Natural killer cell treated with Interleukin-12 subunit alpha and Interleukin-12 subunit beta and Interleukin-15 and Interleukin-18, amount 100 ng/mL, for 72 hours (primary cell): ENCODE measurements at regions not wholly inside any gene's neighbourhood (a gene's known extent, or its start where the extent isn't known, plus 50 kb on each side); places are given as distances from the start of the nearest gene placed in this dataset.
"Not testable (repeated sequence)": the region's sequence is repeated elsewhere in the genome, so short reads cannot be mapped to it uniquely, and the experiment has no call there.

Source experiments
- ATAC-seq, 2 donors: fragments of 150-1000 bp; cut with Tn5 transposase in 1 of 2; sonication (Bioruptor Pico), chemical (Tn5 transposase) in 1 of 2; 2 replicates each; pipeline ENCODE4 v1.10.0; 2021
- DNase-seq: peaks from one replicate; pipeline ENCODE4 v3.0.0; 2022; ENCODE audit warnings: low spot score
- H3K27ac Mint-ChIP-seq, 2 donors: 1 replicate in 1 of 2; 2 replicates in 1 of 2; pipeline ENCODE4 v1.8.0; 2022; ENCODE audit warnings: mixed read lengths in 2 of 2, mild to moderate bottlenecking in 1 of 2, moderate library complexity in 1 of 2
- H3K27me3 Mint-ChIP-seq, 2 donors: 1 replicate in 1 of 2; 2 replicates in 1 of 2; pipeline ENCODE4 v1.8.0; 2022; ENCODE audit warnings: mixed read lengths in 2 of 2
- H3K36me3 Mint-ChIP-seq: one replicate; pipeline ENCODE4 v1.8.0; 2022; ENCODE audit warnings: mixed read lengths
- H3K4me1 Mint-ChIP-seq, 2 donors: 1 replicate in 1 of 2; 2 replicates in 1 of 2; pipeline ENCODE4 v1.8.0; 2022; ENCODE audit warnings: low read depth in 2 of 2, mixed read lengths in 2 of 2, mild to moderate bottlenecking in 1 of 2
- H3K4me3 Mint-ChIP-seq: one replicate; pipeline ENCODE4 v1.8.0; 2022; ENCODE audit warnings: mixed read lengths
- H3K9me3 Mint-ChIP-seq: 2 replicates; pipeline ENCODE4 v1.8.0; 2022; ENCODE audit warnings: mixed read lengths

GRCh38 chr1:3999514-3999913, 99.4 kb upstream of the C1orf174 start:
- peaks cover 10 to 16% of the 10 kb centered on the region in 2 donors for H3K27me3 Mint-ChIP-seq
- H3K4me3 Mint-ChIP-seq, ATAC-seq, H3K9me3 Mint-ChIP-seq, H3K27ac Mint-ChIP-seq, DNase-seq, H3K36me3 Mint-ChIP-seq, H3K4me1 Mint-ChIP-seq: not testable (repeated sequence)

- H3K27me3 Mint-ChIP-seq: peaks cover 10 to 16% of the 10 kb centered on the region in 2 donors
- H3K4me1 Mint-ChIP-seq: no peaks in the 10 kb centered on the region
- H3K36me3 Mint-ChIP-seq: no peaks in the 10 kb centered on the region
- DNase-seq (no peak), ATAC-seq (no peak)
- no peaks in the 10 kb centered on the region for H3K9me3 Mint-ChIP-seq
- no peak overlapping the region for H3K4me3 Mint-ChIP-seq
- no peak overlapping the region for H3K27ac Mint-ChIP-seq
These were observed 100.1 kb upstream of the C1orf174 start for GRCh38 chr1:3999941-4000735.

DNA sequence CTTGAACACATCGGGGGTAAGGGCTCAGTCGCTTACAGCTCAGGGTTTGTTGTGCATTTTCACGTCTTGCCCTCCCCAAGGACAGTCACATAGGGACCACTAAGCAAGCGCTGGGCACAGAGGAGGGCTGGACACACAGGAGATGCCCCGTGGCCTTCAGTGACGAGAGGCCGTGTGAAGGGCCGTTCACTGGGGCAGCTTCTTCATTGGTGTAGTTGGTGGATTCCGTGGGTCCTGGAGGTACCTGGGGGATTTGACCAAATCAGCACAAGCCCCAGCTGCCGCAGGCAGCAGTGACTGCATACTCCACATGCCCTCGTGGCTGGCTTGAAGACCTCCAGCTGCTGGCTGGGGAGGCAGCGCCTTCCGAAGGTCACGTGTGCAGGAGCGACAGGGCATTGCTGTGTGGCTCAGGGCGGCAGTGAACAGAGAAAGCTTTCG, 100.8 kb upstream of the C1orf174 start:
- no peak for ATAC-seq
- H3K9me3 Mint-ChIP-seq: no peaks in the 10 kb centered on the region
- no peak overlapping the region for H3K27ac Mint-ChIP-seq
- peaks cover 10 to 16% of the 10 kb centered on the region in 2 donors for H3K27me3 Mint-ChIP-seq
- no peak for DNase-seq
- H3K4me1 Mint-ChIP-seq: no peaks in the 10 kb centered on the region
- H3K36me3 Mint-ChIP-seq: no peaks in the 10 kb centered on the region
- H3K4me3 Mint-ChIP-seq: no peak overlapping the region

DNA sequence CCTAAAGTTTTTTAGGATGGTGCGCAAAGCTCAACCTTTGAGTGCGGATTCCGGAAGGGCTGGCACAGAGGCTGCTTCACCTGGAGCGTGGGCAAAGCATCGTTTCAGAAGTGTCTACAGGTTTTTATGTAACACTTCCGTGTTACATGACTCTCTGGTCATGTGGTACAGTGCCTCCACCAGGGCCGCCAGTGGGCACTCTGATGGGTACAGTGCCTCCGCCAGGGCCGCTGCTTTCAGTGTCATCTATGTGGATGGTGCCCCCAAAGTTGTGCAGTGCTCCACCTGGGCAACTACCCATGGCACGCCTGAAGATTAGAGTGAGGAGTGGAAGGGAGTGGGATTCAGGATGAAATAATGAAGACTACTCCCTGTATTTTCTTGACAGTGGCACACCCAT, 101.4 kb upstream of the C1orf174 start:
- DNase-seq (no peak), ATAC-seq (no peak)
- Mint-ChIP-seq H3K27me3 (peaks cover 10 to 16% of the 10 kb centered on the region in 2 donors), H3K36me3 (no peaks in the 10 kb centered on the region), H3K4me3 (no peak overlapping the region), H3K9me3 (no peaks in the 10 kb centered on the region), H3K27ac (no peak overlapping the region), H3K4me1 (no peaks in the 10 kb centered on the region)

GRCh38 chr1:4002061-4002521, 102.0 kb upstream of the C1orf174 start:
- no peak for ATAC-seq
- Mint-ChIP-seq H3K9me3 (peaks cover 4% of the 10 kb centered on the region), H3K27me3 (peaks cover 5 to 11% of the 10 kb centered on the region in 2 donors), H3K27ac (no peak overlapping the region), H3K36me3 (peaks cover 4% of the 10 kb centered on the region), H3K4me1 (no peaks in the 10 kb centered on the region), H3K4me3 (no peak overlapping the region)
- no peak for DNase-seq

DNA sequence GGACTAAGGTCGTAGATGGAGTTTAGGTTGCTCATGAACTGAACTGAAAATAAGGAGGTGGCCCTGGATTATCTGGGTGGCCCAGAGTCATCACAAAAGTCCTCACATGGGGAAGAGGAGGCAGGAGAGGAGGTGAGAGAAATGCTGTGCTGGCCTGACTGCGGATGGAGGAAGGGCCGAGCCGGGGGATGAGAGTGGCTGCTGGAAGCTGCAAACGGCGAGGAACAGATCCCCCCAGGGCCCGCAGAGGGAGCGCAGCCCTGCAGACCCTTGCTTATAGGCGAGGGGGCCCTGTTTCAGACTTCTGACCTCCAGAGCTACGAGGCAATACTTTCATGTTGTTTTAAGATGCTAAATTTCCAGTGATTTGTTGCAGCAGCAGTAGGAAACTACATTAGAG, 102.7 kb upstream of the C1orf174 start:
- Mint-ChIP-seq H3K4me1 (peaks cover 3 to 4% of the 10 kb centered on the region in 2 donors), H3K4me3 (no peak overlapping the region), H3K36me3 (peaks cover 11% of the 10 kb centered on the region), H3K27me3 (peaks cover 4 to 14% of the 10 kb centered on the region in 2 donors), H3K27ac (no peak overlapping the region), H3K9me3 (peaks cover 8% of the 10 kb centered on the region)
- ATAC-seq (no peak), DNase-seq (no peak)

DNA sequence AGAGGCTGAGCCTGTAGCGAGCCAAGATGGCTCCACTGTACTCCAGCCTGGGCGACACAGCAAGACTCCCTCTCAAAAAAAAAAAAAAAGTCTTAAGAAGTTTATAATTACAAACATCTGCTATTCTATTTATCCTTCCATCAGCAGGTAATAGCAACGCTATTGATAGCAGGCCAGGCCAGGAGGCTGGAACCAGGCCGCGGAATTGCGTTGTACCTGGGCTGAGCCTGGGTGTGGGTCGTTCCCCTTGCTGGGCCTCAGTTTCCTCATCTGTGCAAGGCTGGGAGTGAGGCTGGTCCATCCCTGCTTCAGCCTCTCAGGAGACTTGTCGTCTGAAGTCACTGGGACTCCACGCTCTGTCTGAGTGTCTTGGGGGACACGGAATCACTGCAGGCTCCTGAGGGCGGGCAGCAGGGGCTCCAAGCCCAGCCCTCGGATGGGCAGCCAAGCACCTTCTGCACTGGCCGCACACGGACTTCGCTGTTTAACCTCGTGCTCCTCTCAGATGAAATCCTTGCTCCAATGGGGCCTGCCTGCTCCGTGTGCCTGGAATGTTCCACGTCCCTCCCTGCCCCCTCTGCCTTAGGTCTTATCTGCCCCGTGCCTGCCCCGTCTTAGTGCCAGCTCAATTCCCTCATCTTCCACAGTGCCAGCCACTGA, 103.9 kb upstream of the C1orf174 start:
- H3K27me3 Mint-ChIP-seq: peaks cover 0 to 7% of the 10 kb centered on the region in 2 donors
- DNase-seq: no peak
- H3K27ac Mint-ChIP-seq: no peak overlapping the region
- peaks cover 8% of the 10 kb centered on the region for H3K9me3 Mint-ChIP-seq
- peaks cover 4 to 5% of the 10 kb centered on the region in 2 donors for H3K4me1 Mint-ChIP-seq
- H3K4me3 Mint-ChIP-seq: no peak overlapping the region
- peaks cover 12% of the 10 kb centered on the region for H3K36me3 Mint-ChIP-seq
- no peak for ATAC-seq

GRCh38 chr1:4004635-4005430, 104.8 kb upstream of the C1orf174 start:
- peaks cover 12% of the 10 kb centered on the region for H3K36me3 Mint-ChIP-seq
- peaks cover 4 to 5% of the 10 kb centered on the region in 2 donors for H3K4me1 Mint-ChIP-seq
- no peak for ATAC-seq
- no peak for DNase-seq
- no peak overlapping the region for H3K4me3 Mint-ChIP-seq
- peaks cover 8% of the 10 kb centered on the region for H3K9me3 Mint-ChIP-seq
- peaks cover 0 to 7% of the 10 kb centered on the region in 2 donors for H3K27me3 Mint-ChIP-seq
- H3K27ac Mint-ChIP-seq: no peak overlapping the region

GRCh38 chr1:4005431-4005830, 105.4 kb upstream of the C1orf174 start:
- no peak overlapping the region for H3K27ac Mint-ChIP-seq
- H3K36me3 Mint-ChIP-seq: peaks cover 12% of the 10 kb centered on the region
- no peak overlapping the region for H3K4me3 Mint-ChIP-seq
- H3K9me3 Mint-ChIP-seq: peaks cover 8% of the 10 kb centered on the region
- ATAC-seq (no peak), DNase-seq (no peak)
- H3K27me3 Mint-ChIP-seq: peaks cover 0 to 7% of the 10 kb centered on the region in 2 donors
- peaks cover 4 to 5% of the 10 kb centered on the region in 2 donors for H3K4me1 Mint-ChIP-seq

DNA sequence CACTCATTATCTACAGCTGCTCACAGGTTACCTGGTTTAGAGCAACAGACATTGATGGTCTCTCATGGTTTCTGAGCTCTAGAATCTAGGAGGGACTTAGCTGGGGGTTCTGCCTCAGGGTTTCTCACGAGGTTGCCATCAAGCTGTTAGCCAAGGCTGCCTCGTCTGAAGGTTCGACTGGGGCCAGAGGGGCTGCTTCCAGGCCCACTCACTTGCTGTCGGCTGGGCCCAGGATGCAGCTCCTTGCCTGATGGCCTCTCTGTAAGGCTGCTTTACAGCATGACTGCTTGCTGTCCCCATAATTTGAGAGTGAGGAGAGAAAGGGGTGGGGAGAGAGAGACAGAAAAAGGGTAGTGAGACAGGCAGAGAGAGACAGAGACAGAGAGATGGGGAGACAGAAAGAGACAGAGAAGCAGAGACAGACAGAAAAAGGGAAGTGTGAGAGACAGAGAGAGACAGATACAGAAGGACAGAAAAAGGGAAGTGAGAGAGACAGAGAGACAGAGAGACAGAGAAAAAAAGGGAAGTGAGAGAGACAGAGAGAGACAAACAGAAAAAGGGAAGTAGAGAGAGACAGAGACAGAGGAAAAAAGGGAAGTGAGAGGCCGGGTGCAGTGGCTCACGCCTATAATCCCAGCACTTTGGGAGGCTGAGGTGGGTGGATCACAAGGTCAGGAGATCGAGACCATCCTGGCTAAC, 106.8 kb upstream of the C1orf174 start:
- Mint-ChIP-seq H3K27me3 (peaks cover 0 to 7% of the 10 kb centered on the region in 2 donors), H3K27ac (no peak overlapping the region), H3K9me3 (peaks cover 8% of the 10 kb centered on the region), H3K4me3 (no peak overlapping the region), H3K36me3 (peaks cover 12% of the 10 kb centered on the region), H3K4me1 (peaks cover 4 to 5% of the 10 kb centered on the region in 2 donors)
- DNase-seq: no peak
- no peak for ATAC-seq

GRCh38 chr1:4010284-4010683, 110.2 kb upstream of the C1orf174 start:
- peaks cover 4 to 5% of the 10 kb centered on the region in 2 donors for H3K4me1 Mint-ChIP-seq
- peaks cover 8% of the 10 kb centered on the region for H3K9me3 Mint-ChIP-seq
- DNase-seq (no peak), ATAC-seq (peak in 1 of 2 donors; percentile 32)
- no peak overlapping the region for H3K4me3 Mint-ChIP-seq
- H3K27me3 Mint-ChIP-seq: peaks cover 6 to 24% of the 10 kb centered on the region in 2 donors
- H3K36me3 Mint-ChIP-seq: peaks cover 12% of the 10 kb centered on the region
- H3K27ac Mint-ChIP-seq: no peak overlapping the region

- Mint-ChIP-seq H3K4me1 (peaks cover 5 to 6% of the 10 kb centered on the region in 2 donors), H3K4me3 (no peak overlapping the region), H3K36me3 (peaks cover 12% of the 10 kb centered on the region), H3K27me3 (peaks cover 6 to 29% of the 10 kb centered on the region in 2 donors), H3K9me3 (peaks cover 8% of the 10 kb centered on the region), H3K27ac (no peak overlapping the region)
- no peak for ATAC-seq
- DNase-seq: no peak
These were observed 110.9 kb upstream of the C1orf174 start for GRCh38 chr1:4010814-4011605.
